Nucleus accumbens (tissue), 56 donors: ENCODE measurements at regions not wholly inside any gene's neighbourhood (a gene's known extent, or its start where the extent isn't known, plus 50 kb on each side); places are given as distances from the start of the nearest gene placed in this dataset.

Experiments used
- DNase-seq, 56 donors: peaks; one replicate each; lab custom pipeline; 2025; lab: John Stamatoyannopoulos, UW

DNA sequence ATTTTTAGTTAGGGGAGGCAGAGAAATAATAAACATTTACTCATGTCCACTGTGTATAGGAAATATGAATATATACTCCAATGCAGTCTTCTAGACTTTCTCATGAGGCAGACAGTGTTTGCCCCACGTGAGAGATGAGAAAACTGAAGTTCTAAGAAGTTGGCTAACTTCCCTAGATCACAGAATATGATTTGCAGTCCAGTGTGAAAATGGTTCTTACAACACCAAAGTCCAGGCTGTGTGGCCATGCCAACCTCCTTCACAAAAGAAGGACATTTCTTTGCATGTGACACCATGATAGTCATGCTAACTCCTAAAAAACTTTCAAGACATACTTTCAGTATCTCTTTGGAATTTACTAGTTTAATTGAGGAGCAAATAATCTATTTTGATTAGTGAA lies 143.7 kb downstream of the IRS1 start:
- DNase-seq, result no peak

GRCh38 chr2:226652983-226653765 lies 146.4 kb downstream of the IRS1 start:
- DNase-seq, result no peak

DNA sequence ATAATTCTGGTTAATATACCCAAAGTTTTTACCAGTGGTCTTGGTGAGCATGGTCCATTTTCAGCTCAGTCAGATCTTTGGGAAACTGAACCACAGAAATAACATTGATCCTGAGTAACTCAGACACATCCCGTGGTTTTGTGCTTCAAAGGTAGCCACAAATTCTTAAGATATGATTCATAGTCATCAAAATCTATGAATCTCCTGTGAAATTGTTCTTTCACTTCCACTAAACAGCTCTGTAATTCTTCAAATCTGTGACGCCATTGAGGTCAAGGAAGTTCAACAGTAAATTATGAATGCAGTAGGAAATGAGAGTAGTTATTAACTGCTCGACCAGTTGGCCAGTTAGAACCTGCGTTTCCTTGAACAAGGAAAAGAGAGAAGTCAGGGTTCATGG lies 147.3 kb downstream of the IRS1 start:
- DNase-seq, result no peak

- DNase-seq, result peak in 17 of 56 donors; percentile 1 to 67 (median 26)
These were observed 149.6 kb downstream of the IRS1 start for GRCh38 chr2:226649871-226650660.

- DNase-seq, result no peak
These were observed 150.4 kb downstream of the IRS1 start for GRCh38 chr2:226649201-226649600.

DNA sequence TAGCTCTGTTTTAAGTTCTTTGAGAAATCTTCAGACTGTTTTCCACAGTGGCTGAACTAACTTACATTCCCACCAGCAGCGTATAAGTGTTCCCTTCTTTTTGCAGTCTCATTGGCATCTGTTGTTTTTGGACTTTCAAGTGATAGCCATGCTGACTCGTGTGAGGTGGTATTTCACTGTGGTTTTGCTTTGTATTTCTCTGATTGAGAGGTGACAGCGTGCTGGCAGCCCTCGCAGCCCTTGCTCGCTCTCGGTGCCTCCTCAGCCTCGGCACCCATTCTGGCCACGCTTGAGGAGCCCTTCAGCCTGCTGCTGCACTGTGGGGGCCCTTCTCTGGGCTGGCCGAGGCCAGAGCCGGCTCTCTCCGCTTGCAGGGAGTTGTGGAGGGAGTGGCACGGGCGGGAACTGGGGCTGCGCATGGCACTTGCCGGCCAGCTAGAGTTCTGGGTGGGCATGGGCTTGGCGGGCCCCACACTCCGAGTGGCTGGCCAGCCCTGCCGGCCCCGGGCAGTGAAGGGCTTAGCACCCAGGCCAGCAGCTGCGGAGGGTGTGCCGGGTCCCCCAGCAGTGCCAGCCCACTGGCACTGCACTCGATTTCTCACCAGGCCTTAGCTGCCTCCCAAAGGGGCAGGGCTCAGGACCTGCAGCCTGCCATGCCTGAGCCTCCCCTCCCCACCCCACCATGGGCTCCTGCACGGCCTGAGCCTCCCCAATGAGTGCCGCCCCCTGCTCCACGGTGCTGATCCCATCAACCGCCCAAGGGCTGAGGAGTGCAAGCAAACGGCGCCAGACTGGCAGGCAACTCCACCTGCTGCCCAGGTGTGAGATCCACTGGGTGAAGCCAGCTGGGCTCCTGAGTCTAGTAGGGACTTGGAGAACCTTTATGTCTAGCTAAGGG lies 151.8 kb downstream of the IRS1 start:
- DNase-seq, result no peak

DNA sequence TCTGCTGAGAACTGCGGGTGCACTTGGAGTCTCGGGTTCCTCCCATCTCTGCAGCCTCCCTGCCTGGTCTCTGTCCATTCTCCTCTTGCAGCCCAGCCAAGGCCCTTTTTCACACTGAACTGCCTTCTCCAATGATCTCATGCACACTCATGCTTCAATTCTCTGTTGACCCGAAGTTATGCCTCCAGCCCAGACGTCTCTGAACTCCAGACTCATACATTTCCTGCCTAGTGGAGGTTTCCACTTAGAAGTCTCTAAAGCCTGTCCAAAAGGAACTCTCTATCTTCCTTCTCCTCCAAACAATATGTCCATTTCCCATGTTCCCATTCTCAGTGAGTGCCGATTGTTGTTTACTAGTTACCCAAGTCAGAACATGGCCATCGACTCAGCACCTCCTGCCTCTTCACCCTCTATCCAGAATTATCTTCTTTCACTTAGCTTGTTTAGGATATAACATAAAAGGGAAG lies 155.2 kb downstream of the IRS1 start:
- no peak for DNase-seq

DNA sequence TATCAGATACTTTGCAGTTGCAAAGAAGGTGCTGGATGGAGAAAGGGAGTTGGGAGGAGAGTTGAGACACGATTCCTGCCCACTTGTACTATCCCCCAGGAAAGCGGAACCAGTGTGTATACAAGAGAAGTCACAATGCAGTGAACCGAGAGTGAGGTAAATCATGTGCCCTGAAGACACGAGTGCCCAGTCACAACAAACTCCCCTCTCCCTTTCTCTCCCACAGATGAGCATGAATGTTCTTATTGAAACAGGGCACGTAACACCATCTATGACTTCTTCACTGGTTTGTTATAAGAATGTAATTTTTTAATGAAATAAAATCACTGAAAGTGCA lies 155.7 kb downstream of the IRS1 start:
- DNase-seq, result no peak

DNA sequence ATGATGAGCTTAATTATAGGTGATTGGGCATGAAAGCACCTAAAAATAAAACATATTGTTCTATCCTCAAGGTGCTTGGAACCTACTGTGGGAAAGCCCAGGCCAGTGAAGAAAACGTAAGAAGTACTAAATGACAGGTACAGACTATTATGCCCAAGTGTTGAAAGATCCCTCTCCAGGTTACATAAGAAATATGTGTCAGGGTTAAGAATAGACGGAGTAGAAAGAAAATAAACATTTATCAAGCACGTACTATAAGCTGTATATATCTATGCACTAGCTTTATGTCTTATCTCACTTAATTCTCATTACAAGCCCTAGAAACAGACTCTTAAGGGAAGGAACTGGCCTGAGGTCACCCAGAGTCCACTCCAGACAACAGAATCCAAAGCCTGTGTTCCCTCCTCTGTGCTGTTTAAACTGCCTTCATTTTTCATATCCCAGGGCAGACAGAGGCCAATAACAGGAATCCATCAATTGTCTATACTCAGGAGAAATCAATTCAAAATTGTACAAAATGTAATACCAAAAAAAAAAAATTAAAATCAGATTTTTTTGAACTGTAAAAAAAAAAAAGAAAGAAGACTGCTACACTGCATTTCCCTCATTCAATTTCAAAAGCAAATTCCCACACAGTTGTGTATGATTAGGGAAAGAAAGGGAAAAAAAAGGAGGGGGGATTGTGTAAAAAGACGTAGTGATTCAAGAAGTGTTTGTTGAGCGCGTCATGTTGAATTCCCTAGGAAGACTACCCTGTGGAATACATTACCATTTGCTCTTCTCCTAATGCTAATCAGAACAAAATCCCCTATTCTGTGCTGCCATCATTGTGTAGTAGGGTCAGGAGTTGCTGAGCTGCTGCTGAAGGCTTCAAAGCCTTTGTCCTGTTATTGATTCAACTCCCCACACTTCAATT lies 156.3 kb downstream of the IRS1 start:
- DNase-seq, result no peak

GRCh38 chr2:226641008-226641407 lies 158.6 kb downstream of the IRS1 start:
- no peak for DNase-seq

GRCh38 chr2:226640501-226640900 lies 159.1 kb downstream of the IRS1 start:
- DNase-seq, result no peak

- DNase-seq, result no peak
These were observed 160.1 kb downstream of the IRS1 start for GRCh38 chr2:226639550-226639949.

GRCh38 chr2:226638576-226638975 lies 161.0 kb downstream of the IRS1 start:
- DNase-seq, result no peak

DNA sequence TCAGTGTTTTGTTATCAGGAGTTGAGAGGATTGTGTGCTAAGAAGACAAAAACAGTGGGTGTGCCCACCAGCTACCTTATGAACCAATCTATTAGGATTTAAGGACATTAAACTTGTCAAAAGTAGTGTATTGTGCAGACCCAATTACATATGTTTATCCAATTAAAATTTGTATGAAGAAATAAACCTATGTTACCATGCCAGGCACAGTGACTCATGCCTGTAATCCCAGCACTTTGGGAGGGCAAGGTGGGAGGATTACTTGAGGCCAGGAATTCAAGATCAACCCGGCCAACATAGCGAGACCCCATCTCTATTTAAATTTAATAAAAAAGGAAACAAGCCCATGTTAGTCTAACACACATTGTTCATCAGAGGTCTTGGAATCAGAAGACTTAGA lies 162.2 kb downstream of the IRS1 start:
- DNase-seq, result no peak

DNA sequence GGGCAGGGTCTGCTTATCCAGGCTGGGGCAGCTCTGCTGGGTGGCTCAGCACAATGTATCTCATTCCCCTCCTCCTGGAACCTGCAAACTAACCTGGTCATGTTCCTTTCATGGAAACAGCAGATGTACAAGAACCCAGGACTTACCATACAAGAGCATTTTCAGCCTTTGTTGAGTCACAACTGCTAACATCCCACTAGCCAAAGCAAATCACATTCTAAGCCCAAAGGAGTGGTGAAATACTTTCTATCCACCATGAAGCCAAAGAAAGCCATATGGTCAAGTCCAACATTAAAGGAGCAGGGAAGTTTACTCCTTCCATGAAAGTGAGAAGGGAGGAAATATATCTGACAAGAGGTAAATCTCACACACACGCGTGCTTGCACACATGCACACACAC lies 163.0 kb downstream of the IRS1 start:
- no peak for DNase-seq

GRCh38 chr2:226634943-226635604 lies 164.5 kb downstream of the IRS1 start:
- no peak for DNase-seq

GRCh38 chr2:226631671-226632070 lies 167.9 kb downstream of the IRS1 start:
- DNase-seq, result no peak

DNA sequence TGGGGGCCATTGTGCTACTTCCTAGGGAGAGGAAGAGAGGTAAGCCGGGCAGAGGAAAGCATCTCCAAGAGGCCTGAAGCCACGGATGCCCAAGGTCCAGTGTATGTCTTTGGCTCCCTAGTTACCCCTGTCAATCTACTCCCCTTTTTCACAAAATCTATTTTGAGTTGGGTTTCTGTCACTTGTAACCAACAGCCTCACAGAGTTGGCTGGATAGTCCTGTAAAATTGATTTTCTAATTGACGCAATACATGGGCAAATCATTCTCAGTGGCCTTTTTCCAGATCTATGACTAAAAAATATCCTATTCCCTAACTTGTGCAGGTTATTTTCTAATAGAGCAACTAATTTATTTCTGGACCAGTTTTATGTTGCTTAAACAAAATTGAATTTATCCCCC lies 168.4 kb downstream of the IRS1 start:
- DNase-seq, result no peak

- no peak for DNase-seq
These were observed 173.7 kb downstream of the IRS1 start for GRCh38 chr2:226625946-226626345.
